Kidney (tissue), 13 donors: ENCODE measurements at regions not wholly inside any gene's neighbourhood (a gene's known extent, or its start where the extent isn't known, plus 50 kb on each side); places are given as distances from the start of the nearest gene placed in this dataset.

Experiments
- DNase-seq, 5 donors: peaks; one replicate each; pipeline ENCODE4 v3.0.0-alpha.2; 2013 to 2020
- FAIRE-seq: peaks from 2 replicates; lab custom pipeline; 2012; peaks lifted over from hg19 to GRCh38; lab: Jason Lieb, UNC
- H3K27ac ChIP-seq, 2 donors: one replicate each; pipeline ENCODE4 v1.7.0; 2013; ENCODE audit warnings: low read depth in 2 of 2, low read length in 2 of 2, inconsistent platforms in 1 of 2
- H3K27me3 ChIP-seq: one replicate; pipeline ENCODE4 v1.7.1; 2013; ENCODE audit warnings: low read length, inconsistent platforms; ENCODE audit not compliant: control insufficient read depth, insufficient read depth
- H3K36me3 ChIP-seq, 3 donors: one replicate each; pipeline versions ENCODE4 v1.7.0 to v1.7.1; 2013; ENCODE audit warnings: low read length in 3 of 3, control low read depth in 1 of 3, inconsistent platforms in 1 of 3; ENCODE audit not compliant: insufficient read depth in 3 of 3, control insufficient read depth in 2 of 3
- H3K4me1 ChIP-seq, 3 donors: one replicate each; pipeline versions ENCODE4 v1.7.0 to v1.7.1; 2013; ENCODE audit warnings: low read length in 3 of 3, inconsistent platforms in 1 of 3, low read depth in 1 of 3; ENCODE audit not compliant: control insufficient read depth in 2 of 3, insufficient read depth in 2 of 3
- H3K4me3 ChIP-seq, 3 donors: one replicate each; pipeline versions ENCODE4 v1.7.0 to v1.8.1; 2013; ENCODE audit warnings: low read length in 3 of 3, control low read depth in 1 of 3, inconsistent platforms in 1 of 3
- H3K9ac ChIP-seq, 3 donors: one replicate each; pipeline versions ENCODE4 v1.7.0 to v1.7.1; 2013; ENCODE audit warnings: low read length in 3 of 3, control low read depth in 1 of 3, inconsistent platforms in 1 of 3
- H3K9me3 ChIP-seq, 3 donors: one replicate each; pipeline versions ENCODE4 v1.7.0 to v1.7.1; 2013; ENCODE audit warnings: low read length in 3 of 3, control low read depth in 1 of 3, inconsistent platforms in 1 of 3; ENCODE audit not compliant: control insufficient read depth in 2 of 3, insufficient read depth in 1 of 3
- CTCF ChIP-seq: IDR thresholded peaks from 3 replicates; pipeline ENCODE4 v1.5.1; 2012; ENCODE audit warnings: mild to moderate bottlenecking, moderate library complexity, borderline replicate concordance; ENCODE audit not compliant: insufficient read depth; ENCODE audit errors: extremely low read depth
- intact Hi-C: fragments of 100-400 bp; cut with DNase I; formaldehyde crosslinking; loops from one replicate; pipeline ENCODE4 v1.11.1; 2022
- donor health status: control.
- donor health status: control.
- donor health status: control.
- donor health status: control.
- donor health status: control.
- donor health status: DM: yes; HTN: yes; CAD: no.
- donor health status: Normal renal cell carcinoma (clear cell type).

- H3K27me3 ChIP-seq = no peaks in the 10 kb centered on the region
- H3K4me3 ChIP-seq = no peak overlapping the region
- H3K4me1 ChIP-seq = no peaks in the 10 kb centered on the region
- no peaks in the 10 kb centered on the region for H3K36me3 ChIP-seq
- no peak for TF ChIP-seq CTCF
- DNase-seq = no peak
- H3K9ac ChIP-seq = no peak overlapping the region
- FAIRE-seq = peak; percentile 37
- no peak overlapping the region for H3K27ac ChIP-seq
- intact Hi-C loops = no loop called here
- H3K9me3 ChIP-seq = no peaks in the 10 kb centered on the region
Observed at GRCh38 chr12:89828575-89828974, 119.9 kb upstream of the ATP2B1 start.

- no peak for DNase-seq
Observed at GRCh38 chr12:89827592-89827991, 119.0 kb upstream of the ATP2B1 start.

GRCh38 chr12:89826468-89826867 is 117.8 kb upstream of the ATP2B1 start:
- H3K9ac ChIP-seq = no peak overlapping the region
- H3K27me3 ChIP-seq = no peaks in the 10 kb centered on the region
- H3K36me3 ChIP-seq = no peaks in the 10 kb centered on the region
- no peak overlapping the region for H3K27ac ChIP-seq
- H3K4me1 ChIP-seq = no peaks in the 10 kb centered on the region
- DNase-seq (no peak), FAIRE-seq (no peak)
- TF ChIP-seq CTCF = no peak
- no peaks in the 10 kb centered on the region for H3K9me3 ChIP-seq
- intact Hi-C loops = no loop called here
- no peak overlapping the region for H3K4me3 ChIP-seq

More at GRCh38 chr12:89827592-89827991, 119.0 kb upstream of the ATP2B1 start:
- intact Hi-C loops = no loop called here
- H3K9ac ChIP-seq = no peak overlapping the region
- no peaks in the 10 kb centered on the region for H3K9me3 ChIP-seq
- no peaks in the 10 kb centered on the region for H3K27me3 ChIP-seq
- H3K4me1 ChIP-seq = no peaks in the 10 kb centered on the region
- no peak overlapping the region for H3K27ac ChIP-seq
- H3K4me3 ChIP-seq = no peak overlapping the region
- no peak for TF ChIP-seq CTCF
- H3K36me3 ChIP-seq = no peaks in the 10 kb centered on the region
- no peak for FAIRE-seq
